C4-2B (cell line): ENCODE measurements at regions not wholly inside any gene's neighbourhood (a gene's known extent, or its start where the extent isn't known, plus 50 kb on each side); places are given as distances from the start of the nearest gene placed in this dataset.
"Not testable (repeated sequence)": the region's sequence is repeated elsewhere in the genome, so short reads cannot be mapped to it uniquely, and the experiment has no call there.

Experiments used
- H3K27ac ChIP-seq: fragments of 450-650 bp; 2 replicates; pipeline ENCODE4 v1.5.1; 2017
- CTCF ChIP-seq: fragments of 450-650 bp; conservative IDR thresholded peaks from 2 replicates; pipeline ENCODE4 v1.5.1; 2017; ENCODE audit warnings: mild to moderate bottlenecking
- ZFX ChIP-seq: fragments of 450-650 bp; IDR thresholded peaks from 2 replicates; pipeline ENCODE4 v1.6.1; 2017

- H3K27ac ChIP-seq: no peak overlapping the region
- TF ChIP-seq CTCF (no peak), ZFX (no peak)
Observed at GRCh38 chr1:90824551-90824950, 107.4 kb upstream of the BARHL2 start.

GRCh38 chr1:90823686-90824085 is 106.6 kb upstream of the BARHL2 start:
- H3K27ac ChIP-seq: no peak overlapping the region
- no peak for TF ChIP-seq CTCF
- no peak for TF ChIP-seq ZFX

GRCh38 chr1:90821788-90822359 is 104.8 kb upstream of the BARHL2 start:
- H3K27ac ChIP-seq: no peak overlapping the region
- no peak for TF ChIP-seq ZFX
- no peak for TF ChIP-seq CTCF

- no peak for TF ChIP-seq CTCF
- no peak for TF ChIP-seq ZFX
- H3K27ac ChIP-seq: no peak overlapping the region
Observed at GRCh38 chr1:90821152-90821787, 104.2 kb upstream of the BARHL2 start.

GRCh38 chr1:90820745-90821144 is 103.6 kb upstream of the BARHL2 start:
- H3K27ac ChIP-seq: no peak overlapping the region
- no peak for TF ChIP-seq ZFX
- TF ChIP-seq CTCF: no peak

GRCh38 chr1:90817399-90817798 is 100.3 kb upstream of the BARHL2 start:
- TF ChIP-seq CTCF (no peak), ZFX (no peak)
- H3K27ac ChIP-seq: no peak overlapping the region

- not testable (repeated sequence) for H3K27ac ChIP-seq
Observed at GRCh38 chr1:90812237-90812636, 95.1 kb upstream of the BARHL2 start.

GRCh38 chr1:90811444-90811950 is 94.4 kb upstream of the BARHL2 start:
- H3K27ac ChIP-seq: not testable (repeated sequence)
